Breast epithelium (tissue), 3 donors: ENCODE measurements at regions not wholly inside any gene's neighbourhood (a gene's known extent, or its start where the extent isn't known, plus 50 kb on each side); places are given as distances from the start of the nearest gene placed in this dataset.

Experiments used
- CTCF ChIP-seq, 3 donors: fragments of 450-650 bp; IDR thresholded peaks; one replicate each; pipeline ENCODE4 v1.5.1; 2016 to 2017; ENCODE audit warnings: antibody characterized with exemption in 3 of 3, mild to moderate bottlenecking in 3 of 3, moderate library complexity in 3 of 3
- POLR2A ChIP-seq: fragments of 450-650 bp; IDR thresholded peaks from one replicate; pipeline ENCODE4 v1.6.1; 2016; ENCODE audit warnings: antibody characterized with exemption, mild to moderate bottlenecking, moderate library complexity
- POLR2AphosphoS5 ChIP-seq, 3 donors: sonication (generic); formaldehyde crosslinking; IDR thresholded peaks; one replicate each; pipeline ENCODE4 v1.6.1; 2017; ENCODE audit warnings: antibody characterized with exemption in 3 of 3

GRCh38 chr4:112968451-112969159 lies 80.8 kb upstream of the ANK2 start:
- TF ChIP-seq CTCF (IDR thresholded peaks at IDR 0.05) (no peak), POLR2A (no peak), POLR2AphosphoS5 (IDR thresholded peaks at IDR 0.05) (no peak)
